Left renal cortex interstitium (tissue), 4 donors: ENCODE measurements at regions not wholly inside any gene's neighbourhood (a gene's known extent, or its start where the extent isn't known, plus 50 kb on each side); places are given as distances from the start of the nearest gene placed in this dataset.
"Not testable (repeated sequence)": the region's sequence is repeated elsewhere in the genome, so short reads cannot be mapped to it uniquely, and the experiment has no call there.

ENCODE experiments used
- DNase-seq, 4 donors: peaks; one replicate each; pipeline ENCODE4 v3.0.0-alpha.2; 2013; ENCODE audit warnings: low read depth in 4 of 4, low spot score in 2 of 4, missing footprints in 1 of 4

DNA sequence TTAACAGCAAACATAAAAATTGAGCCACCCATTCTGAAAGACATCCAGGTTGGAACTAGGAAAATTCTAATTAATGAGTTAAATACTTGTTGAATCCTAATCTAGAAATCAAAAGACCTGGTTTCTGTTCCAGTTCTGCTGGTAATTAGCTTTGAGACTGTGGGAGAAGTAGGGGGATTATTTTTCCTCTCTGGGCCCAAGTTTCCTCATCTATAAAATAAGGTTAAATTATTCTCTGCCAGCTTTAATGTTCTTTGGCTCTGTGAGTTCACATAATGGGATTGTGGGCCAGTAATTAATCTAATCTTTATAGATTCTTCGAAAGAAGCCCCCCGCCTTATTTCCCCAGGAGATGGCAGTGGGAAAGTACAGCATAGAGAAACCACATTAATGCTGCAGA is 104.6 kb downstream of the ENC1 start:
- no peak for DNase-seq

- DNase-seq: no peak
Observed at GRCh38 chr5:74534397-74535129, 106.0 kb downstream of the ENC1 start.

- no peak for DNase-seq
Observed at GRCh38 chr5:74530326-74531050, 110.0 kb downstream of the ENC1 start.

DNA sequence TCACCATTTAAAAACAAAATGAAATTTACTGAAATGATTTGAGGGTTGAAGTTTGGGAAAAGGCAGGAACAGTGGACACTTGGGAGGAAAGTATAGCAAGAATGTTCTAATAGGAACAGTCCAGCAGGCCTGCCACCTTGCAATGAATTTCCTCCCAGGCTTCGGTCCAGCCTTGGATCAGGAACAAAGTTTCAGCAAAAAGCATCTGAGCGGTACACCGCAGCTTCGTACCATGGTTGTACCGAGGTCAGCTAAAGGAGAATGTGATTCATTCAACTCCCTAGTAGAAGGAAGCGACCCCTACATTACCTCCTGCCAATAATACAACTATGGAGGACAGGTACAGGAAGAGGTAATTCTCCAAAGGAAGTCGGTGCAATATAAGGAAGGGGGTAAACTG is 111.4 kb downstream of the ENC1 start:
- DNase-seq: no peak

GRCh38 chr5:74526111-74526510 is 114.4 kb downstream of the ENC1 start:
- DNase-seq: no peak

GRCh38 chr5:74524767-74525166 is 115.8 kb downstream of the ENC1 start:
- not testable (repeated sequence) for DNase-seq

DNA sequence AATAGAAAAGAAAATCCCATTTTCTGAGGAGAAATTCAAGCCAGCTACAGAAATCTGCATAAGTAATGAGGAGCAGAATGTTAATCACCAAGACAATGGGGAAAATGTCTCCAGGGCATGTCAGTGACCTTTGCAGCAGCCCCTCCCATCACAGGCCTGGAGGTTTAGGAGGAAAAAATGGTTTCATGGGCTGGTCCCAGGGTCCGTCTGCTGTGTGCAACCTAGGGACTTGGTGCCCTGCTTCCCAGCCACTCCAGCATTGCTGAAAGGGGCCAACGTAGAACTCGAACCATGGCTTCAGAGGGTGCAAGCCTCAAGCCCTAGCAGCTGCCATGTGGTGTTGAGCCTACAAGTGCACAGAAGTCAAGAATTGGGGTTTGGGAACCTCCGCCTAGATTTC is 116.8 kb downstream of the ENC1 start:
- not testable (repeated sequence) for DNase-seq

- not testable (repeated sequence) for DNase-seq
Observed at GRCh38 chr5:74522838-74523237, 117.7 kb downstream of the ENC1 start.

- no peak for DNase-seq
Observed at GRCh38 chr5:74521401-74521800, 119.1 kb downstream of the ENC1 start.

DNA sequence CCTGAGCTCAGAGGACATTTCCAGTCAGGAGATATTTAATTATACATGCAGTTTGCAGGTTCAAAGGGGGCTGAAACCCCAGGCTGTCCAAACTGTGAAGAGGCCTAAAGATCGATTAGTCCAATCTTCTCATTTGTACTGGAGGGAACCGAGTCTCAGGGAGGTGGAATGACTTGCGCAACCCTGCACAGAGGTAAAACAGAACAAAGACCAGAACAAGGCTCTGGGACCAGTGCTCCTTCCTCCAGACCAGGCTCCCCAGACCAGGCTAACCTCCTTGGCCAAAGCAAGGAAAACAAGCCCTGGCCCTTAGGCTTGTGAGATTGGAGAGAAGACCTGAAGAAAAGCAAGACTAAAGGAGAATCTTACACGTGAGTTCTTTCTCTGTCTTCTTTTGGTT is 120.8 kb downstream of the ENC1 start:
- no peak for DNase-seq

GRCh38 chr5:74519161-74519571 is 121.4 kb downstream of the ENC1 start:
- DNase-seq: no peak

DNA sequence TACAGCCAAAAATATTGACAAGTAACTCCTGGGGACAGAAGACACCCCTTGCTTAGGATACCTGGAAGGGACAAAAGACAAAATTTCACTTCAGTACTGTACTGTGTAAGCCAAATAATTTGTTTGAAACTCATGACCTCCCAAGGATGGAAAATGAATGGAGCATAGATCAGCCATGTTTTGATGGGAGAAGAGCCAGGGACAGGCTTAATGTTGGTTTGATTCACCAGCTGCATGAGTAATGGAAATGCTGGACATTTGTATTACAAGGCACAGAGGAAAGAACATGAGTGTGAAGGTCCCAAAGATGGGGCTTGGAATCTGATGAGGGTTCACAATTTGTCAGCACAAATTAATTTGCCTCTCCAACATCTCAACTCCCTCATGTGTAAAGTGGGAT is 122.8 kb downstream of the ENC1 start:
- DNase-seq: no peak

DNA sequence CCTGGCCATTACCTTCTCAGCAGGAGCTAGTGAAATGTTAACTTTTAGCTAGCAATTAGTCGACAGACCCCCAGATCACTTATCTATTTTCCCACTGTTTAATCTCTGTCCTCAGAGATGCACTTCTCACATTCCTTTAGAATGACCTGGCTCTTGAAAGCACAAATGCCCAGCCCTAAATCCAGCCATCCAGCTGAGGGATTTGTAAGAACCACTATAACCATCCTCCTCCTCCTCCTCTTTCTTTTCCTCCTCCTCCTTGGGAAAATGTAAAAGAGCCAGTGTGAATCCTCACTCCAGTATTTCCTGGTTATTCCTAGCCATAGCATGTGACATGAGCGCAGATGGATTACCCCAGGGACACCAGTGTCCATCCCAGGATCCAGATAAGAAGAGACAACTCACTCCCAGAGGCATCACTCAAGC is 124.3 kb downstream of the ENC1 start:
- DNase-seq: no peak

GRCh38 chr5:74514888-74515551 is 125.5 kb downstream of the ENC1 start:
- DNase-seq: no peak

GRCh38 chr5:74511770-74512169 is 128.8 kb downstream of the ENC1 start:
- DNase-seq: not testable (repeated sequence)

- DNase-seq: no peak
Observed at GRCh38 chr5:74510476-74511075, 130.0 kb downstream of the ENC1 start.

DNA sequence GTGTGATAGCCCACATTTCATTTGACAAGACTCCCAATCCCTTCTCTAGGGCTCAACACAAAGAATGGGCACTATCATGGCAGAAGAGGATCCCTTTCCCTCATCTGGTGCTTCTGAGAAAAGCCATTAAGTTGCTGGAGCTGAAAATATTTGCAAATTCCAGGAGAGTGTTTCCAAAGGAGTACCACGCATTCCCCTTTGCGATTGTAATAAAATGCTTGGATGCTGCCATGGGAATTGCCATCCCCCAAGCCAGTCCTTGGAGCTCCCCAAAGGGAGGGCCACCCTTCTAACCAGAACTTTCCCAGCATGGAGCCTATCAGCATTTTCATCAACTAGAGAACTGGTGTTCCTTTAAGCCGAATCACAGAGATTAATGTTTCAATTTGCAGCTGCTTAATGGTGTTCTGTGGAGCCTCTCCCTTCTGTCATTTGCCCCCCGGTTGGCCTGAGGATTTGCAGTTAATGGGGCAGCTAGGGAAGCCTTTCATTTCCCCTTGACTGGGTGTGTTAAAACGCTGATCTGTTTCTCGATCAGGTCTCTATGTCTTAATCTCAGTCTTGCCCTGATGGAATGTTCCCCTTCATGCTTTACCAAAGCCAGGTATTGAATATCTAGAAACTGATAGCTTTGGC is 133.0 kb downstream of the ENC1 start:
- peak in 3 of 4 donors; percentile 32 to 56 (median 42) for DNase-seq

DNA sequence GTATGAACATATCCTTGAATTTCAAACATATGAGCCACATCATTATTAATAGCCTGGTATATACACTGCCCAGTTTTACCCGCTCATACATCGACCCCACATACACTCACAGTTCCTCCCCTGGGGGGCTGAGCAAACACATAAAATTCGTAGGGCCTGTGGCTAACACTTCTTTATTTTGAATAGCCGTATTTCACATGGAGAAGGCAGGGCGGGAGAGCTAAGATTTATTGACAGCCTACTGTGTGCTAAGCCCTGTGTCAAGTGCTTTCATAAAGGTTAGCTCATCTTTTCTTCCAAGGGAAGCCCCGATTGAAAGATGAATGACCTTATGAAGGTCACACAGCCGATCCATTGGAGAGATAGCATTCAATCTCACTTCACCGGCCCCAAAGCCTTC is 134.4 kb downstream of the ENC1 start:
- DNase-seq: no peak

DNA sequence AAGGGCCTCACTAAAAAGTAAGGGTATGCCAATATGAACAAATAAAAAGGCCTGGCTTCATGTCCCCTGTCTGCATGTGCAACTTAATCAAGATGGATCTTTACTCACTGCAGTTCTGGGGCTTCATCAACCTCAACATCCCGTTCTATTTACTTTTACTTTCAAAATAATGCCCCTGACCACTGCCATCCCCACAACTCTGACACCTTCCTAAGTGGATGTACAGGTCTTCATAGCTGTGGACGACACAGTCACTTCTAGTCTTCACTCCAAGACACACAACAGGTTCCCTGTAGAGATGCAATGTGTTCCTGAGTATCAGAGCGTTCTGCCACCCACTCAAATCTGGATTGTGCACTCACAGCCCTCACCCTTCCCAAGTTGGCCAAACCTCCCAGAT is 136.1 kb downstream of the ENC1 start:
- no peak for DNase-seq

DNA sequence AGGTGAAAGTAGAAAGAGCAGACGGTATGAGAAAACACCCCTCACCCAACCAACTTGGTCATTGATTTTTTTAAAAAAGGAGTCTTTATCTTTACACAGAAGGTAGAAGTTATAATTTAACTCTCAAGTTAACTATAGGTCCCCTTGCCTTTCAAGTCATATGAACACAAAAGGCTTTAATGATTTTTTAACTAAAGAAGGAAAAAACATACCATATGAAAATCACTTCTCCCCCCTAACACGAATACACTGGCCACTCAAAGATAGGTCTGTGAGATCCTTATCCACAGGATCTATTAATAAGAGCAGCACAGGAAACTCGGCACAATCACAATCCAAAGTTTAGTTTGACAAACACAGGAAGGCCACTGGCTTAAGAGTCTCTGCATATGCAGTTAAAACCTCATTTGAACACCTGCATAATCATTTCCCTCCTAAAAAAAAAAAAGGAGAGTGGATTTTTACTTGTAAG is 138.0 kb downstream of the ENC1 start:
- no peak for DNase-seq
